ENCODE measurements at regions not wholly inside any gene's neighbourhood (a gene's known extent, or its start where the extent isn't known, plus 50 kb on each side); places are given as distances from the start of the nearest gene placed in this dataset.

DNA sequence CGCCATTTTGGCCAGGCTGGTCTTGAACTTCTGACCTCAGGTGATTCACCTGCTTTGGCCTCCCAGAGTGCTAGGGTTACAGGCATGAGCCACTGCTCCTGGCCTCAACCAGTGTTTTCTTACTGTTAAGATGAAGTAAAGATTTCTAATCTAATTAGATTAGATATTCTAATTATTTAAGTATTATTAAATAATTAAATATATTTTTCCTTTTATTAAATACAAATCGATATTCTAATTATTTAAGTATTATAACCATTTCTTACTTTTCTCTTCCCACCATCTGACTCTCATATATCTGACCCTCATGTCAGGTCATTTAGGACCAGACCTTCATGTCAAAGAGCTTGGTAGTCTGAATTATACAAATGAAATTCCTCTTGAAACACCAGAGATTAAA is 1291.9 kb upstream of the EPHA6 start:
- Histone ChIP-seq H3K27me3 (ENCODE audit: insufficient read depth, low read length) (no peaks in the 10 kb centered on the region), H3K9ac (ENCODE audit: low read length) (no peak overlapping the region), H3K79me2 (ENCODE audit: insufficient read depth, low read length) (no peaks in the 10 kb centered on the region), H3K27ac (ENCODE audit: low read depth, low read length) (no peak overlapping the region), H4K20me1 (ENCODE audit: insufficient read depth, low read length) (no peaks in the 10 kb centered on the region), H3K4me1 (ENCODE audit: insufficient read depth, low read length) (no peaks in the 10 kb centered on the region), H3K9me3 (ENCODE audit: insufficient read depth, low read depth, low read length) (no peaks in the 10 kb centered on the region), H3K4me2 (ENCODE audit: low read length) (no peak overlapping the region), H3K4me3 (ENCODE audit: insufficient read depth, low read depth, low read length) (no peak overlapping the region), H2AFZ (ENCODE audit: low read depth, low read length) (no peak overlapping the region), H3K36me3 (ENCODE audit: insufficient read depth, low read length) (no peaks in the 10 kb centered on the region)
- Mint-ChIP-seq H3K27me3 (ENCODE audit: low read depth, unreplicated experiment) (no peaks in the 10 kb centered on the region), H3K4me1 (ENCODE audit: low read depth, unreplicated experiment) (no peaks in the 10 kb centered on the region), H3K36me3 (ENCODE audit: low read depth, unreplicated experiment) (no peaks in the 10 kb centered on the region), H3K9me3 (ENCODE audit: unreplicated experiment) (no peaks in the 10 kb centered on the region), H3K27ac (ENCODE audit: unreplicated experiment) (no peak overlapping the region), H3K4me3 (ENCODE audit: unreplicated experiment) (no peak overlapping the region)
- FAIRE-seq = no peak
- TF ChIP-seq, protein P1, sequence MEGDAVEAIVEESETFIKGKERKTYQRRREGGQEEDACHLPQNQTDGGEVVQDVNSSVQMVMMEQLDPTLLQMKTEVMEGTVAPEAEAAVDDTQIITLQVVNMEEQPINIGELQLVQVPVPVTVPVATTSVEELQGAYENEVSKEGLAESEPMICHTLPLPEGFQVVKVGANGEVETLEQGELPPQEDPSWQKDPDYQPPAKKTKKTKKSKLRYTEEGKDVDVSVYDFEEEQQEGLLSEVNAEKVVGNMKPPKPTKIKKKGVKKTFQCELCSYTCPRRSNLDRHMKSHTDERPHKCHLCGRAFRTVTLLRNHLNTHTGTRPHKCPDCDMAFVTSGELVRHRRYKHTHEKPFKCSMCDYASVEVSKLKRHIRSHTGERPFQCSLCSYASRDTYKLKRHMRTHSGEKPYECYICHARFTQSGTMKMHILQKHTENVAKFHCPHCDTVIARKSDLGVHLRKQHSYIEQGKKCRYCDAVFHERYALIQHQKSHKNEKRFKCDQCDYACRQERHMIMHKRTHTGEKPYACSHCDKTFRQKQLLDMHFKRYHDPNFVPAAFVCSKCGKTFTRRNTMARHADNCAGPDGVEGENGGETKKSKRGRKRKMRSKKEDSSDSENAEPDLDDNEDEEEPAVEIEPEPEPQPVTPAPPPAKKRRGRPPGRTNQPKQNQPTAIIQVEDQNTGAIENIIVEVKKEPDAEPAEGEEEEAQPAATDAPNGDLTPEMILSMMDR (IDR thresholded peaks at IDR 0.05; ENCODE audit: insufficient read depth, low read depth, low read length) = no peak
- no peak for TF ChIP-seq EZH2 (IDR thresholded peaks at IDR 0.05; ENCODE audit: insufficient read depth, low read length)
- DNase-seq (ENCODE audit: low read depth) = no peak

DNA sequence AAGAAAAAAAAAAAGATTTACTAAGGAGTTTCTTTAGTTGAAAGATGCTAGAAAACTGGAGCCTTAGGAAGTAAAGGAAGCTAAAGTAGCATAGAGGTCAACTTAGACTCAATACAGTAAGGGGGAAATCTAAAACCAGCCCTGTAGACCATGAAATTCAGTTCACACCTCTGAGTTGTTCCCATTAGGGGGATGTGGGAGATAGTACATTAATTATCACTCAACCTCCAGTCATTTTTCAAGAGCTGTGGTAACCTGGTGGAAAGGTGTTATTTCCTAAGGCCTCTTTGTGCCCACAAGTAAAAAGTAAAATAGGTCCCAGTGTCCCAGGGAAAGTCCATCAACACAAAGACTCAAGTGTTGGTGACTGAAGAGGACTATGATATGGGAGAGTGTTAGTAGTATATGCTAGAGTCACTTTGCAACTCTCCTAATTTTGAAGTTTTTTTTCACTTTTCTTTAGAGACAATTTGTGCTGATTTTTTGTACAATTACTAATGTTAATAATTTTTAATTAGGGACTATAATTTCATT is 1274.4 kb upstream of the EPHA6 start:
- TF ChIP-seq, protein P1 (IDR thresholded peaks at IDR 0.05; ENCODE audit: insufficient read depth, low read depth, low read length) = no peak
- no peak for TF ChIP-seq EZH2 (IDR thresholded peaks at IDR 0.05; ENCODE audit: insufficient read depth, low read length)
- H3K36me3 ChIP-seq (ENCODE audit: insufficient read depth, low read length) = no peaks in the 10 kb centered on the region
- no peaks in the 10 kb centered on the region for H4K20me1 ChIP-seq (ENCODE audit: insufficient read depth, low read length)
- Mint-ChIP-seq H3K9me3 (ENCODE audit: unreplicated experiment) (no peaks in the 10 kb centered on the region), H3K27ac (ENCODE audit: unreplicated experiment) (no peak overlapping the region), H3K4me1 (ENCODE audit: low read depth, unreplicated experiment) (no peaks in the 10 kb centered on the region), H3K4me3 (ENCODE audit: unreplicated experiment) (no peak overlapping the region), H3K36me3 (ENCODE audit: low read depth, unreplicated experiment) (no peaks in the 10 kb centered on the region), H3K27me3 (ENCODE audit: low read depth, unreplicated experiment) (no peaks in the 10 kb centered on the region)
- H3K4me2 ChIP-seq (ENCODE audit: low read length) = no peak overlapping the region
- no peak overlapping the region for H3K9ac ChIP-seq (ENCODE audit: low read length)
- no peak overlapping the region for H3K4me3 ChIP-seq (ENCODE audit: insufficient read depth, low read depth, low read length)
- H3K27me3 ChIP-seq (ENCODE audit: insufficient read depth, low read length) = no peaks in the 10 kb centered on the region
- H3K4me1 ChIP-seq (ENCODE audit: insufficient read depth, low read length) = no peaks in the 10 kb centered on the region
- no peaks in the 10 kb centered on the region for H3K9me3 ChIP-seq (ENCODE audit: insufficient read depth, low read depth, low read length)
- DNase-seq (ENCODE audit: low read depth) = no peak
- no peaks in the 10 kb centered on the region for H3K79me2 ChIP-seq (ENCODE audit: insufficient read depth, low read length)
- no peak overlapping the region for H2AFZ ChIP-seq (ENCODE audit: low read depth, low read length)
- H3K27ac ChIP-seq (ENCODE audit: low read depth, low read length) = no peak overlapping the region
- no peak for FAIRE-seq

DNA sequence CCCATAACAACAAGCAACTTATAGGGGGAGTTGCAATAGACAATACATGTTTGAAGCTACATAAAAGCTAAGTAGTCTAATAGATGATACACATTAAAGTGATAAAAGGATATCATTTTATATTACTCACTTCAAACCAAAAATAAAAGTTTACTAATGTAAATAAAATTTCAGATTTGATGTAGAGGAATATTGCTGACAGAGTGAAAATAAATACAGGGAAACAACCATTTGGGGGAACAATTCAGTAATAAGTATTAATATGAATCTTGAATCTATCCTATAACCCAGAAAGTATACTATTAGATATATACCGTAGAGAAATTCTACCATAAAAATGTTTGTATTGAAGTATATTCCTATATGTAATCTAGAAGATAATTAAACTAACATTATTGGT is 1248.9 kb upstream of the EPHA6 start:
- Histone ChIP-seq H4K20me1 (ENCODE audit: insufficient read depth, low read length) (no peaks in the 10 kb centered on the region), H3K9me3 (ENCODE audit: insufficient read depth, low read depth, low read length) (peaks cover 7% of the 10 kb centered on the region), H3K9ac (ENCODE audit: low read length) (no peak overlapping the region), H3K27ac (ENCODE audit: low read depth, low read length) (no peak overlapping the region), H3K27me3 (ENCODE audit: insufficient read depth, low read length) (no peaks in the 10 kb centered on the region), H3K4me2 (ENCODE audit: low read length) (no peak overlapping the region), H2AFZ (ENCODE audit: low read depth, low read length) (no peak overlapping the region), H3K79me2 (ENCODE audit: insufficient read depth, low read length) (no peaks in the 10 kb centered on the region), H3K4me1 (ENCODE audit: insufficient read depth, low read length) (no peaks in the 10 kb centered on the region), H3K36me3 (ENCODE audit: insufficient read depth, low read length) (no peaks in the 10 kb centered on the region), H3K4me3 (ENCODE audit: insufficient read depth, low read depth, low read length) (no peak overlapping the region)
- H3K27ac Mint-ChIP-seq (ENCODE audit: unreplicated experiment) = no peak overlapping the region
- FAIRE-seq (no peak), DNase-seq (ENCODE audit: low read depth) (no peak)
- H3K4me1 Mint-ChIP-seq (ENCODE audit: low read depth, unreplicated experiment) = no peaks in the 10 kb centered on the region
- peaks cover 12% of the 10 kb centered on the region for H3K9me3 Mint-ChIP-seq (ENCODE audit: unreplicated experiment)
- no peak overlapping the region for H3K4me3 Mint-ChIP-seq (ENCODE audit: unreplicated experiment)
- no peaks in the 10 kb centered on the region for H3K36me3 Mint-ChIP-seq (ENCODE audit: low read depth, unreplicated experiment)
- H3K27me3 Mint-ChIP-seq (ENCODE audit: low read depth, unreplicated experiment) = no peaks in the 10 kb centered on the region
- TF ChIP-seq, protein P1 (IDR thresholded peaks at IDR 0.05; ENCODE audit: insufficient read depth, low read depth, low read length) = no peak
- no peak for TF ChIP-seq EZH2 (IDR thresholded peaks at IDR 0.05; ENCODE audit: insufficient read depth, low read length)

All from astrocyte (in vitro differentiated cells and primary cell).